HUES48 (cell line): ENCODE measurements at regions not wholly inside any gene's neighbourhood (a gene's known extent, or its start where the extent isn't known, plus 50 kb on each side); places are given as distances from the start of the nearest gene placed in this dataset.

ENCODE experiments used
- H3K27ac ChIP-seq: one replicate; pipeline ENCODE4 v1.7.0; 2013; ENCODE audit warnings: low read depth, low read length, inconsistent platforms
- H3K27me3 ChIP-seq: 2 replicates; pipeline ENCODE4 v1.6.1; 2013; ENCODE audit warnings: mild to moderate bottlenecking, low read length; ENCODE audit not compliant: control insufficient read depth, insufficient read depth
- H3K36me3 ChIP-seq: 2 replicates; pipeline ENCODE4 v1.6.1; 2013; ENCODE audit warnings: low read length; ENCODE audit not compliant: control insufficient read depth, insufficient read depth
- H3K4me1 ChIP-seq: 2 replicates; pipeline ENCODE4 v1.6.1; 2013; ENCODE audit warnings: mild to moderate bottlenecking, low read length; ENCODE audit not compliant: control insufficient read depth, insufficient read depth
- H3K4me3 ChIP-seq: 2 replicates; pipeline ENCODE4 v1.5.1; 2013; ENCODE audit warnings: mild to moderate bottlenecking, low read depth, low read length
- H3K9ac ChIP-seq: 2 replicates; pipeline ENCODE4 v1.6.1; 2013; ENCODE audit warnings: mild to moderate bottlenecking, low read depth, low read length, moderate library complexity
- H3K9me3 ChIP-seq: 2 replicates; pipeline ENCODE4 v1.6.1; 2013; ENCODE audit warnings: low read length; ENCODE audit not compliant: control insufficient read depth, insufficient read depth

DNA sequence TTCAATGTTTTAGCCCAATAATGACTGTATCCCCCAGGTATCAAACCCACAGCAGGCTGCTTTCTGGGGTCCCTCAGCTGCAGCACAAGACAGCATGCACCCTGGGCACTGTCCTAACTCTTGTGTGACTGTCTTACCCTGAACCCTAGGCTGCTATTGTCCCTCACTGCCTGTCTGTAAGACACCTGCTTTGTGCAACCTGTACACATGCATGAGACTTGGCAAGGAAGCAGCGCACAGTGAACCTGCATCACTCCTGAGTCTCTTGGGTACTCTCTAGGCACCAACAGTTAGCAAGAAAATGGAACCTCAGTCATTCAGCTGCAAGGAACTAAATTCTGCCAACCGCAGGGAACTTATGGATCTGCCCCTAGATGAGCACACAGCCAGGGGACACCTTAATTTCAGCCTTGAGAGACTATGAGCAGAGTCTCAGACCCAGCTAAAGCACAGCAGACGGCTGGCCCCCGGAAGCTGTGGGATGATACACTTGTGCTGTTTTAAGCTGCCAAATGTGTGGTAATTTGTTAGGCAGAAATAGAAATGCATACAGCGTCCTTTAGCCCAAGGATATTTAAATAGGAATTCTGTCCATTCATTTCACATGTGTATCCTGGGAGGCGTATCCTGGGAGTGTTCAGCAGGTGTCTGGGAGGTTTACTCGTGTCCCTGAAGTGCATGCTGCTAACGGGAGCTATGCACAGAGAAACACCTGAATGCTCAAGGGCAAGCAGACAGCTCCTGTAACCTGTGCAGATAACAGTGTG, 223.8 kb downstream of the KLF13 start:
- Histone ChIP-seq H3K27me3 (no peaks in the 10 kb centered on the region), H3K27ac (no peak overlapping the region), H3K9ac (no peak overlapping the region), H3K36me3 (no peaks in the 10 kb centered on the region), H3K4me1 (no peaks in the 10 kb centered on the region), H3K9me3 (no peaks in the 10 kb centered on the region), H3K4me3 (no peak overlapping the region)

DNA sequence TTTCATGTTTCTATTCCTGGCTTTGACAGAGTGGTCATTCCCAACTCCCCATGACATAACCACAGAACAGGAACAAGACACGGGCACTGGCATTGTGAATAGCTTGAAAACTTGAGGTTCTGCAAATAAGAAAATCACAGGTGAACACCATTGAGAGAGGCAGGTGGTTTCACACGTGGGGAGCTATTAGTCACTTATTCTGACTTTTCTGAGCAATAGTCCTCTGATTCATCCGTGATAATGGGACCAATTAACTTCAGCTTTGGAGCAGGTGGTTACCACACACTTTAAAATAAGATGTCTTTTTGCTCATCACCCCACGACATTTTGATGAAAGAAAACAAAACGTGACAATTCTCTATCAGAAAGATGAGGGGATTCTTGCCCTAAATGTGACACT, 224.7 kb downstream of the KLF13 start:
- Histone ChIP-seq H3K4me3 (no peak overlapping the region), H3K36me3 (no peaks in the 10 kb centered on the region), H3K4me1 (no peaks in the 10 kb centered on the region), H3K27me3 (no peaks in the 10 kb centered on the region), H3K9me3 (no peaks in the 10 kb centered on the region), H3K27ac (no peak overlapping the region), H3K9ac (no peak overlapping the region)

DNA sequence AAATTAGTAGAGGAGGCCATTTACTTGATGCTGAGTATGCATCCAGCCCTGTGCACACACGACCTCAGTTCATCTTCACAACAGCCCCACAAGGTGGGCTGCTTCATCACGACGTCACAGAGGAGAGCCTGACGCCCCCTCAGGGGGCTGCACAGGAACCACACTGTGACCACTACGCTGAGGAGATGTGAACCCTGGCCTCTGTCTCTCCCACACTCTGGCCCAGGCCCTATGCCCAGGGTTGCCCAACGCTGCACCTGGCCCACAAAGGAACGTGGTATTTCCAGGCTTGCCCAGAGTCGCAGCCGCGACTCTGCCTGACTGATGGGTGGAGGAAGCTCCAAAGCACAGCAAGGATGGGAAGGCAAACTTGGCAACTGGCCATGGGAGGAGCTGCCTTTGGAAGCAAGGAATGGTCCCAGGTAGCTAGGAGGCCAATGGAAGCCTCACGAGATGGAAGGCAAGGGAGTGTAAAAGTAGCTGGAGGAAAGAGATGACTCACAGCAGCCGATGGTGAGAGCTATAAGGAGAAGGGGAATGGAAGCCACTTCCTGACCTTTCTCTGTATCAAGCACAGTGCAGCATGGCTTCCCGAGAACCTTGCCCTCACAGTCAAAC, 226.0 kb downstream of the KLF13 start:
- no peak overlapping the region for H3K9ac ChIP-seq
- H3K4me1 ChIP-seq: no peaks in the 10 kb centered on the region
- no peaks in the 10 kb centered on the region for H3K36me3 ChIP-seq
- no peaks in the 10 kb centered on the region for H3K27me3 ChIP-seq
- H3K9me3 ChIP-seq: no peaks in the 10 kb centered on the region
- H3K4me3 ChIP-seq: no peak overlapping the region
- H3K27ac ChIP-seq: no peak overlapping the region

DNA sequence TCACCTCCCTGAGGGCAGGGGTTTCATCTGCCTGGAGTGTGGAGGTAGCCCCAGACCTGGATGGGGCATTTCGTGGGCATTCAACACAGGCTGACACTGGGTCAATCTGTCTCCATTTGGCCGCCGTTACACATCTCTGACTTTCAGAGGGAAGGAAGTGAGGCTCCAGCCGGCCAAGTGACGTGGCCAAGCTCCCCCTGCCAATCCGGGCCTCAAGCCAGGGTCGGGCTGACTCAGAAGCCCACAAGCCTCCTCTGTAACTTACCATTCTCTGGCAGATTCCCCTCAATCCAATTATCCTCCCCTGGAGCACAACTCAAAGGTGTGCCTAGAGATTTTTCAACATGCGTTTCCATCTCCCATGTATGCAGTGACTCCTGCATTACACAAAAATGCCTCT, 227.6 kb downstream of the KLF13 start:
- Histone ChIP-seq H3K4me1 (no peaks in the 10 kb centered on the region), H3K9ac (no peak overlapping the region), H3K4me3 (no peak overlapping the region), H3K36me3 (no peaks in the 10 kb centered on the region), H3K9me3 (no peaks in the 10 kb centered on the region), H3K27ac (no peak overlapping the region), H3K27me3 (no peaks in the 10 kb centered on the region)

DNA sequence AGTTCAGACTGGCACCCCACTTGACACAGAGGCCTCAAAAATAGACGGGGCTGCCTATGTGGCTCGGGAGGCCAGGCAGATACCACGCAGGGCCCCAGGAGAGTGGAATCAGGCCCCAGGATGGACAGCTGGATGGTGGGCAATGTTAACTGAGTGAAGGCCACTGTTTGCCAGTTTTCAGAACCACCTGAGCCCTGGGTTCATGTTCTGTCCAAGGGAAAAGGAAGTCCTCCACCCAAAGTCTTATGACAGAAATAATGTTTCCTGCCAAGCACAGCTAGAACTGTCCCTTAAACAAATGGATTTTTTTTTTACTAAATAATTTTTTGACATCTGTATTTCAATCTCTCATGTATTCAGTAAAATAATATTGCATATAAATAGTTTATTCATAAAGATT, 228.4 kb downstream of the KLF13 start:
- no peak overlapping the region for H3K4me3 ChIP-seq
- H3K9me3 ChIP-seq: no peaks in the 10 kb centered on the region
- H3K4me1 ChIP-seq: no peaks in the 10 kb centered on the region
- H3K9ac ChIP-seq: no peak overlapping the region
- no peaks in the 10 kb centered on the region for H3K27me3 ChIP-seq
- H3K27ac ChIP-seq: no peak overlapping the region
- no peaks in the 10 kb centered on the region for H3K36me3 ChIP-seq

DNA sequence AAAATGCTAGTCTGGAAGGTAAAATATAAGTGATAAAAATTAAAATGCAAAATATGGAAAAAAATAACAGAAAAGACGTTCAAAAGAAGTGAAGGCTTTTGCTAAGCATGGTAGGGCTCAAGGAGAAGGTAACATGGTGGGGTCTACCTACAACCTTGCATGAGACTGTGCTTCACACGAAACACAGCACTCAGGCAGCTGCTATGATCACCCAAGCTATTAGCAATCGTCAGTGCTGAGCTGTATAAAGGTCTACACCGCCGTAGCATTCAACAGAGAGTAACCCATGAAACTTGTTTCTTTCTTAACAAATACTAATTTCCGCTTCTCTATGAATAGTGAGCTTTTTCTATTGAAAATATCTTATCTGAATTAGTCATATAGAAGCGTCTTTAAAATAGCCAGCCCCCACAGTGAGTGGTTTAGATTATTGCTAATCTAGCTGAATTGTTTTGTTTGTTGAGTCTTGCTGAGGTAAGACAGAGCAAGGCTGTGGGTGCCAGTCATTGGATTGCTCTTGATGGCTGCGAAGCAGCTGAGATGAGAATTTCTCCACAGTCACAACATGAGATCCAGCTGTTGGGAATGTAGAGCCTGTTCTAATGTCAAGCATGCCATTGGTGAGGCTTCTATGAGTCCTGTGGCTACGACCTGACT, 230.0 kb downstream of the KLF13 start:
- H3K27me3 ChIP-seq: no peaks in the 10 kb centered on the region

DNA sequence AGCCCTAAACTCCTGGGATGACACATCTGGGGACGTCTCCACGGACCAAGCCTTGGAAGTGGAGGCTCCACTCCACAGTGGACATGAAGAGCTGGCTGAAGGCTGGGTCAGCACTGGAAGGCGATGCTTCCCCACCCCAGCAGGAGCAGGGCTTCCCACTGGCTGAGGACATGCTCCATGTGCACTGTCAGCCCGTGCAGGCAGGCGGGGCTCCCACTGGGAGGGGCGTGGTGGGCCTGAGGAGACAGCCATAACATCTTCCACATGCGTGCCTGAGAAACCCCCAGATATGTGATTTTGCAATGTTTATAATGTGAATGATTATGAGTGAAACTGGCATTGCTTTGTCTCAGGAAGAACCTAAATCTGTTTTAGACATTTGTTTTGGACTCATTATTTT, 231.3 kb downstream of the KLF13 start:
- Histone ChIP-seq H3K27me3 (no peaks in the 10 kb centered on the region), H3K36me3 (no peaks in the 10 kb centered on the region), H3K4me1 (no peaks in the 10 kb centered on the region), H3K9me3 (no peaks in the 10 kb centered on the region), H3K9ac (no peak overlapping the region), H3K27ac (no peak overlapping the region), H3K4me3 (no peak overlapping the region)

More for the DNA sequence above, 230.0 kb downstream of the KLF13 start:
- no peaks in the 10 kb centered on the region for H3K4me1 ChIP-seq
- no peak overlapping the region for H3K4me3 ChIP-seq
- no peaks in the 10 kb centered on the region for H3K9me3 ChIP-seq
- no peaks in the 10 kb centered on the region for H3K36me3 ChIP-seq
- H3K27ac ChIP-seq: no peak overlapping the region
- H3K9ac ChIP-seq: no peak overlapping the region

DNA sequence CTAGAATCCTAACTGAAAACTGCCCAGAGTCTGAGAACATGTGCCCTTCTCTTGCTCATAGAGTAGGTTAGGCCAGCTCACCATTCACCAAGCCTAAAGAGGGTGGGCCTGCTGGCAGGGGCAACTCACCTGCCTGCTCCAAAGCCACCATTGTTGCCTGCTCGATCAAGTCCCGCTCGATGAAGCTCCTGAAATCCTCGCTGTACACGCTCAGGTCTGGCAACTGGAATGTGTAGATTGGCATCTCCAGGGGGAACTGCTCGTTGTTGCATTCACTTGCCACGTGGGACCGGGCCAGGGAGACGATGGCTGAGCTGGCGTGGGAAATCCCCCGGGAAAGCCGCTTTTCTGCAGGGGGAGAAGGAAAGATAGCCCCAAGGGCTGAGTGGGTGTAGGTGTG, 232.2 kb downstream of the KLF13 start:
- Histone ChIP-seq H3K9me3 (no peaks in the 10 kb centered on the region), H3K36me3 (no peaks in the 10 kb centered on the region), H3K4me1 (no peaks in the 10 kb centered on the region), H3K9ac (no peak overlapping the region), H3K27me3 (no peaks in the 10 kb centered on the region), H3K4me3 (no peak overlapping the region), H3K27ac (no peak overlapping the region)

DNA sequence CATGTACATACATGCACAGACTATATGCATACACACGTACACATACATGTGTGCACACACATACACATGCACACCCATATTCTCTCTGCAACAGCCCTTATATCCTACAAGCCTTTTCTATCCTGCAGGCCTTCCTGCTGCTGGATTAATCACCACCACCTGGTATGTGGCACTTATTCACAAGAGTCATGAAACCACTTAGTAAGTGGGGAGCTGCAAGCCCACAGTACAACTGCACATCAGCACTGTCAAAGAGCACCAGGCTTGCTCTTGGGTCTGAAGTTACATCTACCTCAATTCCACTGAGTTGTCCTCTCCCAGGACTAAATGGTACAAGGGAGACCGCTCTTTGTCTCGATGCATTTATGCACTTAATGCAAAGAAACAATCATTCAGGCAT, 233.2 kb downstream of the KLF13 start:
- Histone ChIP-seq H3K4me3 (no peak overlapping the region), H3K4me1 (no peaks in the 10 kb centered on the region), H3K27ac (no peak overlapping the region), H3K36me3 (no peaks in the 10 kb centered on the region), H3K27me3 (no peaks in the 10 kb centered on the region), H3K9ac (no peak overlapping the region), H3K9me3 (no peaks in the 10 kb centered on the region)

DNA sequence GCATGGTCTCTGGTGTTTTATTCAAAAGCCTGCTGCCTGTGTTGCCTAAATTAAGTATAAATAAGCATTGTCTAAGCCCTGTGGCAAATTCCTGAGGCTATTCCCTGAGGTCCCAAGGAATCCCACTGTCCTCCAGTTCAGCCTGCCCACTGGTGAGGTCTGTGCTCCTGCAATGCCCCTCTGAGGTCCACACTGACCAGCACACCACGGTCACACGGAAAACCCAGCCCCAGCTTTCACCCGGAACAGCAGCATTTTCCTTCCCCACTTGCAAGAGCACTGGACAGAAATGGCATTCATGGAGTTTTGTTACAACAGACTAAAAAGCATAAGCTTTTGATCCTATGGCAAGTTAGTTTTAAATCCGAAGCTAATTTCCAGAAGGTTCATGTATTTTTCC, 234.0 kb downstream of the KLF13 start:
- Histone ChIP-seq H3K9ac (no peak overlapping the region), H3K36me3 (no peaks in the 10 kb centered on the region), H3K27me3 (no peaks in the 10 kb centered on the region), H3K4me1 (no peaks in the 10 kb centered on the region), H3K27ac (no peak overlapping the region), H3K9me3 (no peaks in the 10 kb centered on the region), H3K4me3 (no peak overlapping the region)

DNA sequence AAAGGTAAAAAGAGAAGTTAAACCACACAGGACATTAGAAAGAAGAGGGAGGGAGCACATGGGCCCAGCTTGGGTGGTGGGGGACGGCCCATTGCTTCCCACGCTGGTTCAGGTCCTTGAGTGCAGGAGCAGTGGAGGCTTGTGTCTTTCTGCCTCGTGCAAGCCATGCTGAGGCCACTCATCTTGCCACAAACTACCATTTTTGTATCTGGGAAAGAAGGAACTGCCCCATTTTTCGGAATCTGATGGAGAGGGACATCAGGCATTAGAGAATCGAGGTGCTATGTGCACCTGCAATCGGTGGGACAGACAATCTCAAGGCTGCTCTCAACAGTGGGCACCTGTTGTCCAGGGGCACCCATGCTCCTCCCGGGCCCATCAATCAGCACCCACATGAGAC, 234.5 kb downstream of the KLF13 start:
- Histone ChIP-seq H3K27me3 (no peaks in the 10 kb centered on the region), H3K9ac (no peak overlapping the region), H3K27ac (no peak overlapping the region), H3K4me1 (no peaks in the 10 kb centered on the region), H3K36me3 (no peaks in the 10 kb centered on the region), H3K9me3 (no peaks in the 10 kb centered on the region), H3K4me3 (no peak overlapping the region)
